Activated CD4-positive, alpha-beta T cell treated with anti-CD3 and anti-CD28 coated beads, Interleukin-2, amount 50 U/mL, for 48 hours (primary cell): ENCODE measurements at regions not wholly inside any gene's neighbourhood (a gene's known extent, or its start where the extent isn't known, plus 50 kb on each side); places are given as distances from the start of the nearest gene placed in this dataset.

Experiments
- DNase-seq, 2 experiments: peaks; one replicate each; pipeline ENCODE4 v3.0.0-alpha.2; 2020

- no peak for DNase-seq
These were observed 489.4 kb downstream of the PRELID2 start for GRCh38 chr5:145345511-145346287.

GRCh38 chr5:145341842-145342241 lies 493.3 kb downstream of the PRELID2 start:
- no peak for DNase-seq

GRCh38 chr5:145340099-145340498 lies 495.0 kb downstream of the PRELID2 start:
- no peak for DNase-seq

GRCh38 chr5:145324767-145325479 lies 510.2 kb downstream of the PRELID2 start:
- no peak for DNase-seq

GRCh38 chr5:145324101-145324500 lies 511.0 kb downstream of the PRELID2 start:
- no peak for DNase-seq

GRCh38 chr5:145316282-145316681 lies 518.9 kb downstream of the PRELID2 start:
- DNase-seq = no peak

GRCh38 chr5:145307866-145308382 lies 527.2 kb downstream of the PRELID2 start:
- DNase-seq = no peak

GRCh38 chr5:145295236-145295835 lies 539.8 kb downstream of the PRELID2 start:
- no peak for DNase-seq

- DNase-seq = no peak
These were observed 540.8 kb downstream of the PRELID2 start for GRCh38 chr5:145294331-145294730.

GRCh38 chr5:145293716-145294115 lies 541.4 kb downstream of the PRELID2 start:
- DNase-seq = no peak

- DNase-seq = no peak
These were observed 542.9 kb downstream of the PRELID2 start for GRCh38 chr5:145292278-145292677.

- DNase-seq = no peak
These were observed 551.9 kb downstream of the PRELID2 start for GRCh38 chr5:145283141-145283810.

GRCh38 chr5:145280806-145281205 lies 554.3 kb downstream of the PRELID2 start:
- DNase-seq = no peak

- DNase-seq = no peak
These were observed 554.9 kb downstream of the PRELID2 start for GRCh38 chr5:145280214-145280613.

GRCh38 chr5:145260670-145261069 lies 574.5 kb downstream of the PRELID2 start:
- DNase-seq = no peak

- no peak for DNase-seq
These were observed 587.4 kb downstream of the PRELID2 start for GRCh38 chr5:145247745-145248040.

GRCh38 chr5:145246961-145247744 lies 588.0 kb downstream of the PRELID2 start:
- no peak for DNase-seq

- DNase-seq = no peak
These were observed 588.8 kb downstream of the PRELID2 start for GRCh38 chr5:145246379-145246778.

GRCh38 chr5:145245354-145245753 lies 589.8 kb downstream of the PRELID2 start:
- no peak for DNase-seq

GRCh38 chr5:145244788-145245187 lies 590.4 kb downstream of the PRELID2 start:
- DNase-seq = no peak

- DNase-seq = no peak
These were observed 590.9 kb downstream of the PRELID2 start for GRCh38 chr5:145244251-145244650.

GRCh38 chr5:145243016-145243415 lies 592.1 kb downstream of the PRELID2 start:
- DNase-seq = no peak

GRCh38 chr5:145242551-145242950 lies 592.6 kb downstream of the PRELID2 start:
- no peak for DNase-seq
